ENCODE measurements at regions not wholly inside any gene's neighbourhood (a gene's known extent, or its start where the extent isn't known, plus 50 kb on each side); places are given as distances from the start of the nearest gene placed in this dataset.

- no peak for TF ChIP-seq USF2 (IDR thresholded peaks at IDR 0.05; ENCODE audit: low read length)
- no peak for TF ChIP-seq RNF2 (IDR thresholded peaks at IDR 0.05; ENCODE audit: borderline replicate concordance, low read depth, low read length, missing control alignments, poor library complexity, severe bottlenecking)
- no peak for TF ChIP-seq CTBP2 (IDR thresholded peaks at IDR 0.05; ENCODE audit: borderline replicate concordance, insufficient read depth, insufficient read length, low read length)
Measured at GRCh38 chr20:6490849-6491248, 276.6 kb upstream of the BMP2 start (continued).
